DOHH2 (cell line): ENCODE measurements at regions not wholly inside any gene's neighbourhood (a gene's known extent, or its start where the extent isn't known, plus 50 kb on each side); places are given as distances from the start of the nearest gene placed in this dataset.

Source experiments
- H3F3A ChIP-seq: fragments of 200-600 bp; sonication (generic), shearing (Covaris generic); 2 replicates; pipeline ENCODE4 v1.6.0; 2016; ENCODE audit warnings: antibody characterized with exemption, mild to moderate bottlenecking; ENCODE audit not compliant: control insufficient read depth, insufficient read depth
- H3K27ac ChIP-seq: fragments of 200-600 bp; sonication (generic); 2 replicates; pipeline ENCODE4 v1.5.1; 2014; ENCODE audit warnings: low read depth, mild to moderate bottlenecking, low read length, moderate library complexity
- H3K27me3 ChIP-seq: fragments of 200-600 bp; sonication (generic); 2 replicates; pipeline ENCODE4 v1.6.1; 2014; ENCODE audit warnings: mild to moderate bottlenecking, low read length, mixed read lengths; ENCODE audit not compliant: control insufficient read depth
- H3K36me3 ChIP-seq: fragments of 200-600 bp; sonication (generic); 2 replicates; pipeline ENCODE4 v1.6.1; 2014; ENCODE audit warnings: mild to moderate bottlenecking, low read length, moderate library complexity, mixed read lengths; ENCODE audit not compliant: control insufficient read depth
- H3K4me1 ChIP-seq: fragments of 200-600 bp; sonication (generic); 2 replicates; pipeline ENCODE4 v1.6.1; 2014; ENCODE audit warnings: mild to moderate bottlenecking, low read length, mixed read lengths; ENCODE audit not compliant: control insufficient read depth
- H3K4me2 ChIP-seq: fragments of 200-600 bp; sonication (generic); 2 replicates; pipeline ENCODE4 v1.6.0; 2014; ENCODE audit warnings: mild to moderate bottlenecking, low read length, moderate library complexity
- H3K4me3 ChIP-seq: fragments of 200-600 bp; sonication (generic); 2 replicates; pipeline ENCODE4 v1.5.1; 2014; ENCODE audit warnings: mild to moderate bottlenecking, low read length, mixed read lengths
- H3K79me2 ChIP-seq: fragments of 200-600 bp; sonication (generic); 2 replicates; pipeline ENCODE4 v1.6.1; 2014; ENCODE audit warnings: mild to moderate bottlenecking, low read length, mixed read lengths; ENCODE audit not compliant: control insufficient read depth
- H3K9me2 ChIP-seq: fragments of 200-600 bp; sonication (generic); replicated peaks from 2 replicates; pipeline ENCODE4 v1.6.1; 2014; ENCODE audit warnings: mild to moderate bottlenecking, low read length, mixed read lengths; ENCODE audit not compliant: control insufficient read depth
- H3K9me3 ChIP-seq: fragments of 200-600 bp; sonication (generic); 2 replicates; pipeline ENCODE4 v1.6.1; 2014; ENCODE audit warnings: antibody characterized with exemption, low read length, mixed read lengths; ENCODE audit not compliant: control insufficient read depth, insufficient read depth
- H4K20me1 ChIP-seq: fragments of 200-600 bp; sonication (generic); 2 replicates; pipeline ENCODE4 v1.6.0; 2014; ENCODE audit warnings: low read depth, mild to moderate bottlenecking, antibody characterized with exemption, low read length, moderate library complexity; ENCODE audit not compliant: control insufficient read depth, insufficient read depth
- CTCF ChIP-seq: fragments of 200-600 bp; sonication (generic); IDR thresholded peaks from one replicate; pipeline ENCODE4 v1.5.1; 2014; ENCODE audit warnings: antibody characterized with exemption, mild to moderate bottlenecking, low read depth, low read length; ENCODE audit not compliant: poor library complexity, severe bottlenecking
- EZH2phosphoT487 ChIP-seq: fragments of 200-600 bp; sonication (generic); IDR thresholded peaks from 2 replicates; pipeline ENCODE4 v1.6.1; 2017; ENCODE audit warnings: borderline replicate concordance, mild to moderate bottlenecking, antibody characterized with exemption, low read length, moderate library complexity, mixed read lengths

GRCh38 chr1:87950369-87950768 is 621.7 kb downstream of the LMO4 start:
- TF ChIP-seq EZH2phosphoT487 = no peak
- TF ChIP-seq CTCF = no peak
- H3K27me3 ChIP-seq = no peaks in the 10 kb centered on the region
- no peak overlapping the region for H3K4me3 ChIP-seq

GRCh38 chr1:87951409-87951808 is 622.7 kb downstream of the LMO4 start:
- no peaks in the 10 kb centered on the region for H3K36me3 ChIP-seq
- no peaks in the 10 kb centered on the region for H3K9me2 ChIP-seq
- peaks cover 29% of the 10 kb centered on the region for H3K4me1 ChIP-seq
- no peaks in the 10 kb centered on the region for H3K79me2 ChIP-seq
- H3K9me3 ChIP-seq = no peaks in the 10 kb centered on the region
- peak overlapping the region; percentile 40 for H3K4me2 ChIP-seq
- no peak for TF ChIP-seq CTCF
- no peak for TF ChIP-seq EZH2phosphoT487
- 0 out of 2 replicates have a peak overlapping the region, but pooled peaks have one; percentile 4 for H3K4me3 ChIP-seq
- H3K27ac ChIP-seq = no peak overlapping the region
- no peaks in the 10 kb centered on the region for H4K20me1 ChIP-seq
- H3K27me3 ChIP-seq = no peaks in the 10 kb centered on the region
- no peaks in the 10 kb centered on the region for H3F3A ChIP-seq

More at GRCh38 chr1:87950369-87950768, 621.7 kb downstream of the LMO4 start:
- no peaks in the 10 kb centered on the region for H4K20me1 ChIP-seq
- no peak overlapping the region for H3K27ac ChIP-seq
- no peaks in the 10 kb centered on the region for H3K79me2 ChIP-seq
- H3K4me1 ChIP-seq = peaks cover 29% of the 10 kb centered on the region
- H3K36me3 ChIP-seq = no peaks in the 10 kb centered on the region
- H3K9me3 ChIP-seq = no peaks in the 10 kb centered on the region
- H3K9me2 ChIP-seq = no peaks in the 10 kb centered on the region
- H3K4me2 ChIP-seq = no peak overlapping the region
- no peaks in the 10 kb centered on the region for H3F3A ChIP-seq

GRCh38 chr1:87951852-87952251 is 623.2 kb downstream of the LMO4 start:
- Histone ChIP-seq H4K20me1 (no peaks in the 10 kb centered on the region), H3F3A (no peaks in the 10 kb centered on the region), H3K9me3 (no peaks in the 10 kb centered on the region), H3K36me3 (no peaks in the 10 kb centered on the region), H3K27ac (no peak overlapping the region), H3K27me3 (no peaks in the 10 kb centered on the region), H3K9me2 (no peaks in the 10 kb centered on the region), H3K4me1 (peaks cover 29% of the 10 kb centered on the region), H3K79me2 (no peaks in the 10 kb centered on the region), H3K4me3 (peak overlapping the region; percentile 4; the same call in 1 of the 2 replicates), H3K4me2 (peak overlapping the region; percentile 40)
- TF ChIP-seq CTCF = no peak
- no peak for TF ChIP-seq EZH2phosphoT487

- Histone ChIP-seq H3K9me2 (no peaks in the 10 kb centered on the region), H3K4me2 (peak overlapping the region; percentile 47), H3K36me3 (no peaks in the 10 kb centered on the region), H3K27ac (no peak overlapping the region), H3F3A (no peaks in the 10 kb centered on the region), H3K27me3 (no peaks in the 10 kb centered on the region), H3K4me3 (no peak overlapping the region), H3K79me2 (no peaks in the 10 kb centered on the region), H4K20me1 (no peaks in the 10 kb centered on the region), H3K4me1 (peaks cover 29% of the 10 kb centered on the region), H3K9me3 (no peaks in the 10 kb centered on the region)
- TF ChIP-seq CTCF = no peak
- no peak for TF ChIP-seq EZH2phosphoT487
Measured at GRCh38 chr1:87953121-87953520, 624.4 kb downstream of the LMO4 start.
